ENCODE measurements at regions not wholly inside any gene's neighbourhood (a gene's known extent, or its start where the extent isn't known, plus 50 kb on each side); places are given as distances from the start of the nearest gene placed in this dataset.
A peak's percentile ranks its signal among the peaks of the same experiment; 100 is the strongest.

- no peak overlapping the region for H3K4me3 ChIP-seq (ENCODE audit: low read depth, low read length)
- no peak for TF ChIP-seq CTCF (IDR thresholded peaks at IDR 0.05; ENCODE audit: insufficient read depth, low read length)
- DNase-seq (ENCODE audit: low read depth): no peak
These were observed 98.5 kb upstream of the XPO1 start for GRCh38 chr2:61636686-61637085.

GRCh38 chr2:61634512-61634911, 96.4 kb upstream of the XPO1 start:
- no peak for TF ChIP-seq CTCF (IDR thresholded peaks at IDR 0.05; ENCODE audit: insufficient read depth, low read length)
- no peak for DNase-seq (ENCODE audit: low read depth)
- H3K4me3 ChIP-seq (ENCODE audit: low read depth, low read length): no peak overlapping the region

GRCh38 chr2:61633250-61633649, 95.1 kb upstream of the XPO1 start:
- no peak overlapping the region for H3K4me3 ChIP-seq (ENCODE audit: low read depth, low read length)
- peak; percentile 1 for TF ChIP-seq CTCF (IDR thresholded peaks at IDR 0.05; ENCODE audit: insufficient read depth, low read length)
- DNase-seq (ENCODE audit: low read depth): no peak

GRCh38 chr2:61632276-61633169, 94.4 kb upstream of the XPO1 start:
- no peak for TF ChIP-seq CTCF (IDR thresholded peaks at IDR 0.05; ENCODE audit: insufficient read depth, low read length)
- H3K4me3 ChIP-seq (ENCODE audit: low read depth, low read length): no peak overlapping the region
- DNase-seq (ENCODE audit: low read depth): no peak

GRCh38 chr2:61631321-61631720, 93.2 kb upstream of the XPO1 start:
- no peak overlapping the region for H3K4me3 ChIP-seq (ENCODE audit: low read depth, low read length)
- DNase-seq (ENCODE audit: low read depth): no peak
- TF ChIP-seq CTCF (IDR thresholded peaks at IDR 0.05; ENCODE audit: insufficient read depth, low read length): no peak

GRCh38 chr2:61626827-61627226, 88.7 kb upstream of the XPO1 start:
- no peak for DNase-seq (ENCODE audit: low read depth)
- TF ChIP-seq CTCF (IDR thresholded peaks at IDR 0.05; ENCODE audit: insufficient read depth, low read length): no peak
- no peak overlapping the region for H3K4me3 ChIP-seq (ENCODE audit: low read depth, low read length)

All from fibroblast of the aortic adventitia (primary cell).